HEK293 (cell line): ENCODE measurements at regions not wholly inside any gene's neighbourhood (a gene's known extent, or its start where the extent isn't known, plus 50 kb on each side); places are given as distances from the start of the nearest gene placed in this dataset.

Source experiments
- CTCF ChIP-seq: fragments of 450-650 bp; formaldehyde crosslinking; IDR thresholded peaks from 2 replicates; pipeline ENCODE4 v1.5.1; 2016; ENCODE audit warnings: missing biosample characterization, missing genetic modification characterization
- KLF16 ChIP-seq: fragments of 450-650 bp; formaldehyde crosslinking; IDR thresholded peaks from 2 replicates; pipeline ENCODE4 v1.5.1; 2017; ENCODE audit warnings: missing biosample characterization, missing genetic modification characterization
- REST ChIP-seq: fragments of 450-650 bp; formaldehyde crosslinking; IDR thresholded peaks from 2 replicates; pipeline ENCODE4 v1.5.1; 2016; ENCODE audit warnings: missing biosample characterization, missing genetic modification characterization
- ZBTB26 ChIP-seq: fragments of 450-650 bp; formaldehyde crosslinking; optimal IDR thresholded peaks from 2 replicates; pipeline ENCODE3; 2016; ENCODE audit warnings: missing biosample characterization, mild to moderate bottlenecking, missing genetic modification characterization
- ZNF121 ChIP-seq: fragments of 450-650 bp; formaldehyde crosslinking; IDR thresholded peaks from 2 replicates; pipeline ENCODE4 v1.5.1; 2016; ENCODE audit warnings: missing biosample characterization, missing genetic modification characterization
- ZNF239 ChIP-seq: fragments of 450-650 bp; formaldehyde crosslinking; IDR thresholded peaks from 2 replicates; pipeline ENCODE4 v1.5.1; 2016; ENCODE audit warnings: missing biosample characterization, missing genetic modification characterization
- ZNF248 ChIP-seq: fragments of 450-650 bp; formaldehyde crosslinking; IDR thresholded peaks from 2 replicates; pipeline ENCODE4 v1.5.1; 2017; ENCODE audit warnings: missing biosample characterization, missing genetic modification characterization
- ZNF350 ChIP-seq: fragments of 450-650 bp; formaldehyde crosslinking; IDR thresholded peaks from 2 replicates; pipeline ENCODE4 v1.5.0; 2017; ENCODE audit warnings: missing biosample characterization, mild to moderate bottlenecking, missing genetic modification characterization
- ZNF561 ChIP-seq: fragments of 450-650 bp; IDR thresholded peaks from 2 replicates; pipeline ENCODE4 v1.5.1; 2018; ENCODE audit warnings: missing biosample characterization, missing genetic modification characterization, borderline replicate concordance
- ZNF677 ChIP-seq: fragments of 450-650 bp; IDR thresholded peaks from 2 replicates; pipeline ENCODE4 v1.5.0; 2018; ENCODE audit warnings: missing biosample characterization, mild to moderate bottlenecking, missing genetic modification characterization, moderate library complexity
- TF ChIP-seq, protein P1 (sequence below): sonication (generic); formaldehyde crosslinking; IDR thresholded peaks from 2 replicates; pipeline ENCODE4 v1.8.1; 2022; ENCODE audit warnings: mild to moderate bottlenecking, moderate library complexity, missing genetic modification reagents
- TF ChIP-seq, protein P2 (sequence below): fragments of 450-650 bp; formaldehyde crosslinking; IDR thresholded peaks from 2 replicates; pipeline ENCODE4 v1.5.1; 2016; ENCODE audit warnings: missing biosample characterization, missing genetic modification characterization, borderline replicate concordance

GRCh38 chr3:145079436-145079835 lies 1081.5 kb downstream of the PLOD2 start:
- TF ChIP-seq ZNF561 (tag by site-specific recombination) (no peak), ZNF121 (no peak), CTCF (tag by site-specific recombination) (no peak), ZNF239 (tag by site-specific recombination) (no peak), ZNF677 (tag by site-specific recombination) (no peak), REST (no peak), KLF16 (no peak), ZNF248 (no peak), ZBTB26 (tag by site-specific recombination) (no peak), ZNF350 (tag by site-specific recombination) (no peak)
- TF ChIP-seq, protein P1, sequence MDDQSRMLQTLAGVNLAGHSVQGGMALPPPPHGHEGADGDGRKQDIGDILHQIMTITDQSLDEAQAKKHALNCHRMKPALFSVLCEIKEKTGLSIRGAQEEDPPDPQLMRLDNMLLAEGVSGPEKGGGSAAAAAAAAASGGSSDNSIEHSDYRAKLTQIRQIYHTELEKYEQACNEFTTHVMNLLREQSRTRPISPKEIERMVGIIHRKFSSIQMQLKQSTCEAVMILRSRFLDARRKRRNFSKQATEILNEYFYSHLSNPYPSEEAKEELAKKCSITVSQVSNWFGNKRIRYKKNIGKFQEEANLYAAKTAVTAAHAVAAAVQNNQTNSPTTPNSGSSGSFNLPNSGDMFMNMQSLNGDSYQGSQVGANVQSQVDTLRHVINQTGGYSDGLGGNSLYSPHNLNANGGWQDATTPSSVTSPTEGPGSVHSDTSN (CRISPR knock-in tag): no peak
- TF ChIP-seq, protein P2, sequence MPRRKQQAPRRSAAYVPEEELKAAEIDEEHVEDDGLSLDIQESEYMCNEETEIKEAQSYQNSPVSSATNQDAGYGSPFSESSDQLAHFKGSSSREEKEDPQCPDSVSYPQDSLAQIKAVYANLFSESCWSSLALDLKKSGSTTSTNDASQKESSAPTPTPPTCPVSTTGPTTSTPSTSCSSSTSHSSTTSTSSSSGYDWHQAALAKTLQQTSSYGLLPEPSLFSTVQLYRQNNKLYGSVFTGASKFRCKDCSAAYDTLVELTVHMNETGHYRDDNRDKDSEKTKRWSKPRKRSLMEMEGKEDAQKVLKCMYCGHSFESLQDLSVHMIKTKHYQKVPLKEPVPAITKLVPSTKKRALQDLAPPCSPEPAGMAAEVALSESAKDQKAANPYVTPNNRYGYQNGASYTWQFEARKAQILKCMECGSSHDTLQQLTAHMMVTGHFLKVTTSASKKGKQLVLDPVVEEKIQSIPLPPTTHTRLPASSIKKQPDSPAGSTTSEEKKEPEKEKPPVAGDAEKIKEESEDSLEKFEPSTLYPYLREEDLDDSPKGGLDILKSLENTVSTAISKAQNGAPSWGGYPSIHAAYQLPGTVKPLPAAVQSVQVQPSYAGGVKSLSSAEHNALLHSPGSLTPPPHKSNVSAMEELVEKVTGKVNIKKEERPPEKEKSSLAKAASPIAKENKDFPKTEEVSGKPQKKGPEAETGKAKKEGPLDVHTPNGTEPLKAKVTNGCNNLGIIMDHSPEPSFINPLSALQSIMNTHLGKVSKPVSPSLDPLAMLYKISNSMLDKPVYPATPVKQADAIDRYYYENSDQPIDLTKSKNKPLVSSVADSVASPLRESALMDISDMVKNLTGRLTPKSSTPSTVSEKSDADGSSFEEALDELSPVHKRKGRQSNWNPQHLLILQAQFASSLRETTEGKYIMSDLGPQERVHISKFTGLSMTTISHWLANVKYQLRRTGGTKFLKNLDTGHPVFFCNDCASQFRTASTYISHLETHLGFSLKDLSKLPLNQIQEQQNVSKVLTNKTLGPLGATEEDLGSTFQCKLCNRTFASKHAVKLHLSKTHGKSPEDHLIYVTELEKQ (tag by site-specific recombination): no peak
